GM19372 (cell line): ENCODE measurements at regions not wholly inside any gene's neighbourhood (a gene's known extent, or its start where the extent isn't known, plus 50 kb on each side); places are given as distances from the start of the nearest gene placed in this dataset.

Experiments used
- ATAC-seq: cut with Tn5 transposase; IDR thresholded peaks from one replicate; pipeline ENCODE4 v1.9.1; 2021; ENCODE audit warnings: mild to moderate bottlenecking, low read depth, moderate library complexity; ENCODE audit not compliant: unreplicated experiment

- ATAC-seq: no peak
These were observed 110.3 kb upstream of the MSX1 start for GRCh38 chr4:4749137-4749536.

DNA sequence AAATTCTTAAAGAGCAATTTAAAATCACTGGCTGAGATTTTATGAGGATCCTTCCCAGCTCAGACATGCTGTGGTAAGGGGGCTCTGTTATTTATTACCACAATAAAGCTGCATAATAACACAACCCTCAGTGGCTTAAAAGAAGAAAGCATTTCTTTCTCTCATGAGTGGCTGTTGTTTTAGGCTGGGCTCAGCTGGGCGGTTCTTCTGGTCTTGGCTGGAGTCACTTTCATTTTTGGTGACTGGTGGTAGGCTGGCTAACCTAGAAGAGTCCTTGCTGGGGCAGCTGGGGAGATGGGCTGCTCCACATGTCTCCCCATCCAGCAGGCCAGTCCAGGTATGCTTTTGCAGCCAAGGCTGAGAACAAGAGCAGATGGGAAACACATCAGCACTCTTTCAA is 113.0 kb upstream of the MSX1 start:
- no peak for ATAC-seq

- no peak for ATAC-seq
These were observed 119.4 kb upstream of the MSX1 start for GRCh38 chr4:4740071-4740470.

DNA sequence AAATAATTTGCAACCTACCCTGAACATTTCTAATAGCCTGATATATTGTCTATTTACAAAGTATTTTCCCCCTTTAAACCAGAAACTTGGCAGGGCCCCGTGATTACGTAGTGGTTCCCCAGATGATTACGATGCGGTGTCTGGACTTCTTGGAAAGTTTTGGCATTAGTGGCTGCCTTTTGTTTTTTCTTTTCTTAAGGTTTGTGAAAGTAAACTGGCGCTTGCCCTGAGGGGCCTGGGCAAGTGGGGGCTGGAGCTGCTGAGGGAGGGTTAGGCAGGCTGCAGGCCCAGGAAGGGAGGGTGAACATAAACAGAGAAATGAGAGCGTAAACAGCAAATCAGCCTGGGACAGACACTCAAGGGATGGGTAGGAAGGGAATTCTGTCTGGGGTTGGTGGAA is 123.6 kb upstream of the MSX1 start:
- no peak for ATAC-seq

- ATAC-seq: no peak
These were observed 124.2 kb upstream of the MSX1 start for GRCh38 chr4:4735136-4735750.

DNA sequence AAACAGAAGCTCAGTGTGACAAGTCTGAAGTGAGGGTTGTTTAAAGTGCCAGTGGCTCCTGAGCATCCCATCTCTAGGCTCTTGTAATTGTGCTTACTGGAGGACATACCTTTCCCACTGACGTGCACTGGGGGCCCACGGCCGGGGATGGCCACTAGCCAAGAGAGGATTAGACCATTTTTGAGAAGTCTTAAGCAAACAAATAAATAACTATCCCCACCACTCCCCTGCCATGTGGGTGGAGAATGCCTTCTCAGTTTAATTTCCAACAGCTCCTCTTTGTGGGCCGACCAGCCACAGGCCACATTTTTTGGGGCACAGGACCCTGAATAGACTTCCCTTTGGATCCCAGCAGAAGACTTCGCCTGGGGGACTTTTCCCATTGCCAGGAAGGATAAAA is 125.0 kb upstream of the MSX1 start:
- no peak for ATAC-seq

DNA sequence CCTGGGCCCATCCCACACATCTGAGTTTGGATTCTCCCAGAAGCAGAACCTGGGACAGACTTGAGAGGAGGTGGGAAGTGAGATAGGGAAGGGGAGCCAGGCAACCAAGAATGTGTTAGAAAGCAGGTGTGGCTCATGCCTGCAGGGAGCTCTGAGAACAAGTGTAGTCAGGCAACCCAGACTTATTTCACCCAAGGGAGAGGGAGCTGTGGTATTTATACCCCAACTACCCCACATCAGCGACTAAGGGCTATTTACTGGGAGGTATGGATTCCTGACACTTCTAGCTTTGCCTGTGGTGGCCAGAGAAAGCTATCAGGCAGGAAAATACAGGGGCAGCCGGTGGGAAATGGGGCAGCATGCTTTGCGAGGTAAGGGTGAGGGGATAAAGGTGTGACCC is 125.8 kb upstream of the MSX1 start:
- ATAC-seq: no peak

DNA sequence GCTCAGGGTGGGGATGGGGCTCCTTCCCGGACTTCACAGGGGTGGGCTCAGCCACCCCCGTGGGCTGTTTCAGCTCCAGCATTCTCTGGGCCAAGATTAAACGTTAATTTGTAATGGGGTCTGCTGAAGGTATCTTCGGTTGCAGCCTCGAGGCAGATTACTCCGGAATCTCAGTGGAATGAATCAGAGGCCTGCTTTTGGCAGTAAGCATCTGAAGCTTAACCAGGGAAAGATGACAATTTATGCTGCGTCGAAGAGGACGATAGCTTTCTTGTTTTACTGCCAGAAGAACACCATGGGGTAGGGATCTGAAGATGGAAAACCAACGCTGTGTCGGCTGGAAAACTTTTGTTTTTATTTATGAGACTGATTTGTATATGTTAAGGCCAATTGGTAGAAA is 129.2 kb upstream of the MSX1 start:
- ATAC-seq: no peak

- no peak for ATAC-seq
These were observed 130.3 kb upstream of the MSX1 start for GRCh38 chr4:4729206-4729605.

DNA sequence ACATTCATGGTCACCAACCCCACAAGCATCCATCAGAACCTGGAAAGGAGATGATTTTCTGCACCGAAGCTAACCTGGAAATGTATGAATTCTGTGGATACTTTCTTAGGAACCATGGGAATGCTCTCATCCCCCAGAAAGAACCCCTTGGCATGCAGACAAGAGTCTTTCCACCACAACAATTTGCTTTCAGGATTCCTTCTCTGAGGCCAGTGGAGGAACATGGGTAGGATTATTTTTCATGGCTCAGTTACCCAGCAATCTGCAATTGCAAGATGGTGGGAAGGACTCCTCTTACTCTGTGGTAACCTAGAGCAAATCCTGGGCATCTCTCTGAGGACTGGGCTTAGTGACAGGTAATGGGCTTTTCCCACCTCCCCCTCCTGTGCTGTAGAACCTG is 131.9 kb upstream of the MSX1 start:
- ATAC-seq: no peak

- ATAC-seq: no peak
These were observed 133.4 kb upstream of the MSX1 start for GRCh38 chr4:4726051-4726450.

DNA sequence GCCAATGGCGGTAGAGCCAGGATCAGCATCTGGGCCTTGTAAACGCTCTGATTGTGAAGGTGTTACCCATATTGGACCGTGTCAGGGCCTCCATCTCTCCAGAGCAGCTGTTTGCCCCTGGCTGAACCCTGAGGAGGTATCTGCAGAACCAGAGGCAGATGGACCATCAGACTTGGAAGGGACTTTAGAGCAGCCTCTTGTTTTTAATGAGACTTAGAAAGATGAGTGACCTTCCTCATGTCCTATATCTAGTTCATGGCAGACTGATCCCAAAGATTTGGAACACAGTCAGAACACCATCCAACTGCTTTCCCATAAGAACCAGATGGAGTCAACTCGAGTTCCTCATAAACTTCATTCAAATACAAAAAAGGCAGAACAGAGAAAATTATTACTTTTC is 135.1 kb upstream of the MSX1 start:
- no peak for ATAC-seq

- ATAC-seq: no peak
These were observed 137.8 kb upstream of the MSX1 start for GRCh38 chr4:4721636-4722035.

DNA sequence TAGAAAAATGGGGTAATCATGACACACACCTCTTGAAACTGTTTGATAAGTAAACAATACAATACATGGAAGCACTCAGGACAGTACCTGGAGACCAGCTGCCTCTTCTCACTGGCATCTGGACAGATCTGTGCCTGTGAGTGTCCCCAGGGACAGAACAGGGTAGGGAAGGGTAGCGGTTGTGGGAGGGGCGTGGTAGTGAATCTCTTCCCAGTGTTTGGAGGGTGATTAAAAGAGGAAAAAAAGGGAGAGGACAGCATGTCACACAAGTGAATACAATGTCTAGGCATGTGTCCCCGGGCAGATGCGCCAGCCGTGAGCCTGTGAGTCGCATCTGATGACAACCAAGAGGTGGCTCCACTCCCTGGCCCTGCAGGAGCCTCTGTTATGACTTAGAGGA is 138.8 kb upstream of the MSX1 start:
- ATAC-seq: no peak

GRCh38 chr4:4719436-4719835 is 140.0 kb upstream of the MSX1 start:
- ATAC-seq: no peak

DNA sequence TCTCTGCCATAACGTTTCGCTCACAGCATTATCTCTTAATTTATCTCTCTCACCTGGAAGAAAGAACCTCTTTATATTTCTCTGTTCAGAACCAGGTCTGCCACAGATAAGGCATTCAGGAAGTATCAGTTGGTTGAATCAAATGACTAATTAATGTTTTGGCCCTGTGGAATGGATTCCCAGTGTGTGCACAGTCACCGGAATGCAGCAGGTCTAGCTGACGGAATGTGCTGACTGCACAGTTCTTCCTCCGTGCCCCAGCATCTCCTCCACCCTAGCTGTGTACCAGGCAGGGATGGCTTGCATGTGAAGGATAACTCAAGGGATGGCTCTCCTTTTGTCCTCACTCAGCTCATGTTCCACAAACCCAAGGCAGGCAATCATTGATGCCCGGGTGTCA is 141.8 kb upstream of the MSX1 start:
- no peak for ATAC-seq

DNA sequence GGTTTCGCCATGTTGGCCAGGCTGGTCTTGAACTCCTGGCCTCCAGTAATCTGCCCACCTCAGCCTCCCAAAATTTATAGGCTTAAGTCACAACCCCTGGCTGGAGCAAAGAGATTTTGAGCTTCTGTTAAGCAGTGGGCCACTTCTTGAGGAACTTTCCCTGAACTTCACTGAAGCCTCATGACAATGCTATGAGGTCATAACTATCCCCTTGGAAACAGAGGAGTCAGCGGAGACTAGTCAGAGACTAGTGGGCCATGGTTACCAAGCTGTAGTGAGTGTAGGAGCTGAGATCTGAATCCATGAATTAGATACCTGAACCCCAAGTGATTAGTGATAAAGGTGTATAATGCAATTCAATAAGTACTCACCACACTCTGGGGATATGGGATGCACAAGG is 145.1 kb upstream of the MSX1 start:
- ATAC-seq: no peak

GRCh38 chr4:4712800-4713528 is 146.5 kb upstream of the MSX1 start:
- no peak for ATAC-seq

- ATAC-seq: no peak
These were observed 147.6 kb upstream of the MSX1 start for GRCh38 chr4:4711902-4712301.

DNA sequence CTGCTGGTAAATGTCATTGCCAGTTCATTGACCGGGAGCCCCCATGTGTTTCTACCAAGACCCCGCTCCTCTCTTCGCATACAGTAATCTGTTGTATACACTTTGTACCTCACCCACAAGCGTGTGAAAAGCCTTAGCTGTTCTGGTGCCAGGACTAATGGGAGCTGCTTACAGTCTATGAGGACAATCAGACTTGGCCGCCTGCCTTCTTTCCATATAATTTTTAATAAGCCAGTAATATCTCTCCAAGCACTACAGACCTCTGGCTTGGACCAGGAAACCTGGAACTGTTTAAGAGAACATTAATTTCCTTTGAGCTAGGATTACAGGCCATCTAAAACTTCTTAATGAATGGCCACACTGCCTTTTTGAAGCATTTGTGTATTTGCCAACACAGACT is 149.7 kb upstream of the MSX1 start:
- ATAC-seq: no peak

- ATAC-seq: no peak
These were observed 155.2 kb upstream of the MSX1 start for GRCh38 chr4:4704267-4704666.

DNA sequence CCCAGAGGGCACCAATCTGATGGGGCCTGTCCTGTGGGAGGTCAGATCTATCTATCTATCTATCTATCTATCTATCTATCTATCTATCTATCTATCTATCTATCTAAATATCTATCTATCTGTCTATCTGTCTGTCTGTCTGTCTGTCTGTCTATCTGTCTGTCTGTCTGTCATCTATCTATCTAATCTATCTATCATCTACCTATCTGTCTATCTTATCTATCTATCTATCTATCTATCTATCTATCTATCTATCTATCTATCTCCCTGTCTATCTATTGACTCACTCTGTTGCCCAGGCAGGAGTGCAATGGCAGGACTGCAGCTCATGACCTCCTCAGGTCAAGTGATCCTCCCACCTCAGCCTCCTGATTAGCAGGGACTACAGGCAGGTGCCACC is 155.7 kb upstream of the STX18 start:
- no peak for ATAC-seq

GRCh38 chr4:4696530-4696929 is 154.7 kb upstream of the STX18 start:
- ATAC-seq: no peak
